ENCODE measurements at regions not wholly inside any gene's neighbourhood (a gene's known extent, or its start where the extent isn't known, plus 50 kb on each side); places are given as distances from the start of the nearest gene placed in this dataset.

GRCh38 chr3:115325539-115325938 is 178.5 kb upstream of the ZBTB20 start:
- DNase-seq (ENCODE audit: low read depth, low spot score): peak; percentile 77

- DNase-seq (ENCODE audit: low read depth, low spot score): peak; percentile 66
These were observed 183.3 kb upstream of the ZBTB20 start for GRCh38 chr3:115330430-115330829.

- DNase-seq (ENCODE audit: low read depth, low spot score): no peak
These were observed 185.9 kb upstream of the ZBTB20 start for GRCh38 chr3:115332998-115333397.

- DNase-seq (ENCODE audit: low read depth, low spot score): no peak
These were observed 189.7 kb upstream of the ZBTB20 start for GRCh38 chr3:115336836-115337235.

GRCh38 chr3:115340586-115340985 is 193.5 kb upstream of the ZBTB20 start:
- DNase-seq (ENCODE audit: low read depth, low spot score): no peak

- DNase-seq (ENCODE audit: low read depth, low spot score): peak; percentile 56
These were observed 194.1 kb upstream of the ZBTB20 start for GRCh38 chr3:115341208-115341607.

- DNase-seq (ENCODE audit: low read depth, low spot score): peak; percentile 20
These were observed 200.6 kb upstream of the ZBTB20 start for GRCh38 chr3:115347737-115348136.

GRCh38 chr3:115348412-115348811 is 201.3 kb upstream of the ZBTB20 start:
- no peak for DNase-seq (ENCODE audit: low read depth, low spot score)

- DNase-seq (ENCODE audit: low read depth, low spot score): no peak
These were observed 202.1 kb upstream of the ZBTB20 start for GRCh38 chr3:115348951-115349745.

- DNase-seq (ENCODE audit: low read depth, low spot score): no peak
These were observed 203.5 kb upstream of the ZBTB20 start for GRCh38 chr3:115350606-115351005.

- no peak for DNase-seq (ENCODE audit: low read depth, low spot score)
These were observed 204.1 kb upstream of the ZBTB20 start for GRCh38 chr3:115351193-115351592.

GRCh38 chr3:115354010-115354409 is 206.9 kb upstream of the ZBTB20 start:
- no peak for DNase-seq (ENCODE audit: low read depth, low spot score)

GRCh38 chr3:115357456-115357855 is 210.4 kb upstream of the ZBTB20 start:
- no peak for DNase-seq (ENCODE audit: low read depth, low spot score)

- DNase-seq (ENCODE audit: low read depth, low spot score): peak; percentile 27
These were observed 212.4 kb upstream of the ZBTB20 start for GRCh38 chr3:115359536-115359935.

- peak; percentile 30 for DNase-seq (ENCODE audit: low read depth, low spot score)
These were observed 214.7 kb upstream of the ZBTB20 start for GRCh38 chr3:115361806-115362205.

- no peak for DNase-seq (ENCODE audit: low read depth, low spot score)
These were observed 216.0 kb upstream of the ZBTB20 start for GRCh38 chr3:115363071-115363470.

- no peak for DNase-seq (ENCODE audit: low read depth, low spot score)
These were observed 221.9 kb upstream of the ZBTB20 start for GRCh38 chr3:115369021-115369420.

GRCh38 chr3:115375362-115375761 is 228.3 kb upstream of the ZBTB20 start:
- DNase-seq (ENCODE audit: low read depth, low spot score): no peak

GRCh38 chr3:115380883-115381572 is 233.9 kb upstream of the ZBTB20 start:
- no peak for DNase-seq (ENCODE audit: low read depth, low spot score)

- DNase-seq (ENCODE audit: low read depth, low spot score): peak; percentile 26
These were observed 234.5 kb upstream of the ZBTB20 start for GRCh38 chr3:115381573-115381912.

- no peak for DNase-seq (ENCODE audit: low read depth, low spot score)
These were observed 234.8 kb upstream of the ZBTB20 start for GRCh38 chr3:115381931-115382330.

- no peak for DNase-seq (ENCODE audit: low read depth, low spot score)
These were observed 237.3 kb upstream of the ZBTB20 start for GRCh38 chr3:115384381-115384780.
